ENCODE measurements at regions not wholly inside any gene's neighbourhood (a gene's known extent, or its start where the extent isn't known, plus 50 kb on each side); places are given as distances from the start of the nearest gene placed in this dataset.

DNA sequence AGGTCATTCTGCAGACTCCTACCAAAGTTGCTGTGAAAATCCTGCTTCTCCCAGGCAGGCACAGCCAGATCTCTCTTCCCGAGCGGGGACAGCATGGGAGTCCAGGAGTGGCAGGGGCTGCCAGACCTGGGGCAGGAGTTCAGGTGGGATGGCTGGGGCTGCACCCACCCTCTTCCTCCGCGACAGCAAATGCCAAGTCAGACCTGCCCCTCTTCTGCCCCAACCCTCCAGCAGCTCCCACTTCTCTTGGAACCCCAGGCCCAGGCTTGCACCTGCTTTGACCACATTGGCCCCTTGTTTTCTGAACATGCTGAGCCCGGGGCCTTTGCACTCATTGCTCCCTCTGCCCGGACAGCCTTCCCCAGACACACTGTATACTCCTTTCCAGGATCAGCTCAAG lies 288.2 kb upstream of the HS6ST1 start:
- Histone ChIP-seq H3K4me1 (replicated peaks in 1 of 2; ENCODE audit: control insufficient read depth in 2 of 2, insufficient read depth in 2 of 2, low read length in 2 of 2) (peaks cover 0 to 5% of the 10 kb centered on the region in 2 experiments; a peak in 2 of 5 replicates), H3K36me3 (ENCODE audit: control insufficient read depth, insufficient read depth, low read length) (no peaks in the 10 kb centered on the region), H4K20me1 (replicated peaks; ENCODE audit: control insufficient read depth, insufficient read depth, low read length) (no peaks in the 10 kb centered on the region), H3K9ac (ENCODE audit: insufficient read depth in 1 of 2, low read depth in 2 of 2, low read length in 2 of 2) (no peak overlapping the region), H3K4me3 (no peak overlapping the region), H3K4me2 (ENCODE audit: insufficient read depth, low read length) (no peak overlapping the region), H2AFZ (ENCODE audit: low read depth, low read length) (no peak overlapping the region), H3K27me3 (ENCODE audit: control insufficient read depth in 2 of 2, insufficient read depth in 2 of 2, low read length in 2 of 2) (peaks cover 5 to 68% of the 10 kb centered on the region in 2 experiments; a peak in 3 of 5 replicates), H3K27ac (ENCODE audit: extremely low read depth, low read depth, low read length) (no peak overlapping the region), H3K9me1 (ENCODE audit: control insufficient read depth, insufficient read depth, low read length) (no peaks in the 10 kb centered on the region), H3K79me2 (ENCODE audit: control insufficient read depth, insufficient read depth, low read length) (no peaks in the 10 kb centered on the region), H3K9me3 (replicated peaks; ENCODE audit: control insufficient read depth, insufficient read depth, low read depth, low read length) (no peaks in the 10 kb centered on the region)
- FAIRE-seq (no peak), DNase-seq (ENCODE audit: extremely low read depth in 1 of 4, low spot score in 3 of 4) (no peak), ATAC-seq (no peak)
- POLR2A ChIA-PET = no interaction called here
- no TSS peak for BruUV-seq (replicated peaks)
- in situ Hi-C loops (cut with MboI) (no loop called here), intact Hi-C loops (cut with micrococcal nuclease) (no loop called here)
- CTCF ChIA-PET (ENCODE audit: low intra/inter-chr PET ratio) = no interaction called here
- no peak for TF ChIP-seq HDAC6 (IDR thresholded peaks at IDR 0.05; ENCODE audit: low read depth, low read length)
- TF ChIP-seq NR1H2 (CRISPR knock-in tag; IDR thresholded peaks at IDR 0.05) = no peak
- no peak for TF ChIP-seq CBX5 (IDR thresholded peaks at IDR 0.05; ENCODE audit: borderline replicate concordance, low read depth)
- TF ChIP-seq XRCC4 (IDR thresholded peaks at IDR 0.05; ENCODE audit: extremely low read depth, insufficient read depth, insufficient read length) = no peak
- TF ChIP-seq ARNT (IDR thresholded peaks at IDR 0.05) = no peak
- TF ChIP-seq BHLHE40 (IDR thresholded peaks at IDR 0.05; ENCODE audit: low read length) = no peak
- no peak for TF ChIP-seq MTA1 (IDR thresholded peaks at IDR 0.05; ENCODE audit: borderline replicate concordance)
- TF ChIP-seq, protein P1, sequence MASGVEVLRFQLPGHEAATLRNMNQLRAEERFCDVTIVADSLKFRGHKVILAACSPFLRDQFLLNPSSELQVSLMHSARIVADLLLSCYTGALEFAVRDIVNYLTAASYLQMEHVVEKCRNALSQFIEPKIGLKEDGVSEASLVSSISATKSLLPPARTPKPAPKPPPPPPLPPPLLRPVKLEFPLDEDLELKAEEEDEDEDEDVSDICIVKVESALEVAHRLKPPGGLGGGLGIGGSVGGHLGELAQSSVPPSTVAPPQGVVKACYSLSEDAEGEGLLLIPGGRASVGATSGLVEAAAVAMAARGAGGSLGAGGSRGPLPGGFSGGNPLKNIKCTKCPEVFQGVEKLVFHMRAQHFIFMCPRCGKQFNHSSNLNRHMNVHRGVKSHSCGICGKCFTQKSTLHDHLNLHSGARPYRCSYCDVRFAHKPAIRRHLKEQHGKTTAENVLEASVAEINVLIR (CRISPR knock-in tag; IDR thresholded peaks at IDR 0.05) = no peak
- TF ChIP-seq, protein P2, sequence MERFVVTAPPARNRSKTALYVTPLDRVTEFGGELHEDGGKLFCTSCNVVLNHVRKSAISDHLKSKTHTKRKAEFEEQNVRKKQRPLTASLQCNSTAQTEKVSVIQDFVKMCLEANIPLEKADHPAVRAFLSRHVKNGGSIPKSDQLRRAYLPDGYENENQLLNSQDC (CRISPR knock-in tag; IDR thresholded peaks at IDR 0.05) = no peak
- TF ChIP-seq, protein P3, sequence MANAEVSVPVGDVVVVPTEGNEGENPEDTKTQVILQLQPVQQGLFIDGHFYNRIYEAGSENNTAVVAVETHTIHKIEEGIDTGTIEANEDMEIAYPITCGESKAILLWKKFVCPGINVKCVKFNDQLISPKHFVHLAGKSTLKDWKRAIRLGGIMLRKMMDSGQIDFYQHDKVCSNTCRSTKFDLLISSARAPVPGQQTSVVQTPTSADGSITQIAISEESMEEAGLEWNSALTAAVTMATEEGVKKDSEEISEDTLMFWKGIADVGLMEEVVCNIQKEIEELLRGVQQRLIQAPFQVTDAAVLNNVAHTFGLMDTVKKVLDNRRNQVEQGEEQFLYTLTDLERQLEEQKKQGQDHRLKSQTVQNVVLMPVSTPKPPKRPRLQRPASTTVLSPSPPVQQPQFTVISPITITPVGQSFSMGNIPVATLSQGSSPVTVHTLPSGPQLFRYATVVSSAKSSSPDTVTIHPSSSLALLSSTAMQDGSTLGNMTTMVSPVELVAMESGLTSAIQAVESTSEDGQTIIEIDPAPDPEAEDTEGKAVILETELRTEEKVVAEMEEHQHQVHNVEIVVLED (CRISPR knock-in tag; IDR thresholded peaks at IDR 0.05) = no peak
- TF ChIP-seq, protein P4, sequence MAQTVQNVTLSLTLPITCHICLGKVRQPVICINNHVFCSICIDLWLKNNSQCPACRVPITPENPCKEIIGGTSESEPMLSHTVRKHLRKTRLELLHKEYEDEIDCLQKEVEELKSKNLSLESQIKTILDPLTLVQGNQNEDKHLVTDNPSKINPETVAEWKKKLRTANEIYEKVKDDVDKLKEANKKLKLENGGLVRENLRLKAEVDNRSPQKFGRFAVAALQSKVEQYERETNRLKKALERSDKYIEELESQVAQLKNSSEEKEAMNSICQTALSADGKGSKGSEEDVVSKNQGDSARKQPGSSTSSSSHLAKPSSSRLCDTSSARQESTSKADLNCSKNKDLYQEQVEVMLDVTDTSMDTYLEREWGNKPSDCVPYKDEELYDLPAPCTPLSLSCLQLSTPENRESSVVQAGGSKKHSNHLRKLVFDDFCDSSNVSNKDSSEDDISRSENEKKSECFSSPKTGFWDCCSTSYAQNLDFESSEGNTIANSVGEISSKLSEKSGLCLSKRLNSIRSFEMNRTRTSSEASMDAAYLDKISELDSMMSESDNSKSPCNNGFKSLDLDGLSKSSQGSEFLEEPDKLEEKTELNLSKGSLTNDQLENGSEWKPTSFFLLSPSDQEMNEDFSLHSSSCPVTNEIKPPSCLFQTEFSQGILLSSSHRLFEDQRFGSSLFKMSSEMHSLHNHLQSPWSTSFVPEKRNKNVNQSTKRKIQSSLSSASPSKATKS (CRISPR knock-in tag; IDR thresholded peaks at IDR 0.05) = no peak
- TF ChIP-seq SMC3 (conservative IDR thresholded peaks at IDR 0.05; ENCODE audit: insufficient read depth, low read depth, low read length) = no peak
- TF ChIP-seq FOXK1 (CRISPR knock-in tag; IDR thresholded peaks at IDR 0.05; ENCODE audit: borderline replicate concordance) = no peak
- no peak for TF ChIP-seq ZSCAN32 (CRISPR knock-in tag; IDR thresholded peaks at IDR 0.05)
- no peak for TF ChIP-seq ZNF644 (tag; IDR thresholded peaks at IDR 0.05; ENCODE audit: low read depth)
- TF ChIP-seq NBN (IDR thresholded peaks at IDR 0.05; ENCODE audit: low read depth) = no peak
- 0% methylated on average over 6 of the region's 6 CpGs for WGBS (ENCODE audit: insufficient coverage, low coverage, missing lambda C conversion rate)
